ENCODE measurements at regions not wholly inside any gene's neighbourhood (a gene's known extent, or its start where the extent isn't known, plus 50 kb on each side); places are given as distances from the start of the nearest gene placed in this dataset.

- TF ChIP-seq CTCF (IDR thresholded peaks at IDR 0.05 in 8 of 11, conservative IDR thresholded peaks at IDR 0.05 in 3 of 11) (no peak), POLR2A (IDR thresholded peaks at IDR 0.05) (no peak)
These were observed 558.7 kb downstream of the MATN1 start for GRCh38 chr1:30164693-30165092.

Data from spleen (tissue), 7 donors.